PC-3 (cell line): ENCODE measurements at regions not wholly inside any gene's neighbourhood (a gene's known extent, or its start where the extent isn't known, plus 50 kb on each side); places are given as distances from the start of the nearest gene placed in this dataset.

Source experiments
- ATAC-seq: fragments of 200-7000 bp; cut with Tn5 transposase; 2 replicates; pipeline ENCODE4 v1.9.1; 2020; ENCODE audit warnings: mild to moderate bottlenecking, moderate library complexity
- BruUV-seq: library from RNA; stranded (reverse); fragments of 400-500 nt; replicated peaks from 2 replicates; lab custom pipeline; 2021; lab: Mats Ljungman, UMichigan
- CTCF ChIA-PET: fragments of 300-600 bp; sonication (Branson Sonifier 250); formaldehyde crosslinking; loops from one replicate; lab custom pipeline; 2022; ENCODE audit warnings: antibody characterized with exemption; lab: Charles Lee
- POLR2A ChIA-PET: fragments of 300-600 bp; sonication (Branson Sonifier 250); formaldehyde crosslinking; loops from one replicate; lab custom pipeline; 2022; ENCODE audit warnings: antibody characterized with exemption; ENCODE audit not compliant: unreplicated experiment; lab: Charles Lee
- DNase-seq: peaks from one replicate; pipeline ENCODE4 v3.0.0-alpha.2; 2015
- H2AFZ ChIP-seq: fragments of 300-600 bp; sonication (generic); 2 replicates; pipeline ENCODE4 v1.6.0; 2016; ENCODE audit warnings: antibody characterized with exemption, low read length
- H3F3A ChIP-seq: fragments of 300-600 bp; sonication (generic); one replicate; pipeline ENCODE4 v1.6.0; 2017; ENCODE audit warnings: antibody characterized with exemption, low read length, control low read depth, mild to moderate bottlenecking; ENCODE audit not compliant: unreplicated experiment
- H3K27ac ChIP-seq: fragments of 300-600 bp; sonication (generic); 2 replicates; pipeline ENCODE4 v1.5.1; 2016; ENCODE audit warnings: mild to moderate bottlenecking, low read length
- H3K27me3 ChIP-seq: fragments of 300-600 bp; sonication (generic); 2 replicates; pipeline ENCODE4 v1.6.1; 2016; ENCODE audit warnings: low read length, mixed read lengths
- H3K36me3 ChIP-seq: fragments of 300-600 bp; sonication (generic); 2 replicates; pipeline ENCODE4 v1.6.1; 2016; ENCODE audit warnings: low read depth, mixed run types, low read length, mixed read lengths
- H3K4me1 ChIP-seq: fragments of 300-600 bp; sonication (generic); 2 replicates; pipeline ENCODE4 v1.5.1; 2016; ENCODE audit warnings: low read length; ENCODE audit not compliant: insufficient read depth
- H3K4me2 ChIP-seq: fragments of 300-600 bp; sonication (generic); 2 replicates; pipeline ENCODE4 v1.6.0; 2016; ENCODE audit warnings: low read length
- H3K4me3 ChIP-seq: fragments of 300-600 bp; sonication (generic); 2 replicates; pipeline ENCODE4 v1.5.1; 2016; ENCODE audit warnings: mild to moderate bottlenecking, low read length, mixed read lengths
- H3K79me2 ChIP-seq: fragments of 300-600 bp; sonication (generic); 2 replicates; pipeline ENCODE4 v1.6.1; 2017; ENCODE audit warnings: low read length, mixed read lengths
- H3K9ac ChIP-seq: fragments of 300-600 bp; sonication (generic); 2 replicates; pipeline ENCODE4 v1.6.0; 2016; ENCODE audit warnings: mild to moderate bottlenecking, low read length
- H3K9me2 ChIP-seq: fragments of 300-600 bp; sonication (generic); replicated peaks from 2 replicates; pipeline ENCODE4 v1.6.1; 2016; ENCODE audit warnings: mixed run types, low read length, mixed read lengths
- H3K9me3 ChIP-seq: fragments of 300-600 bp; sonication (generic); 2 replicates; pipeline ENCODE4 v1.6.1; 2016; ENCODE audit warnings: low read length, mixed read lengths
- H4K20me1 ChIP-seq: fragments of 300-600 bp; sonication (generic); 2 replicates; pipeline ENCODE4 v1.6.1; 2016; ENCODE audit warnings: low read length, mixed read lengths
- CTCF ChIP-seq: fragments of 300-600 bp; sonication (generic); conservative IDR thresholded peaks from 2 replicates; pipeline ENCODE4 v1.5.1; 2017; ENCODE audit warnings: antibody characterized with exemption, low read depth, mild to moderate bottlenecking, low read length
- EZH2 ChIP-seq: fragments of 300-600 bp; sonication (generic); IDR thresholded peaks from one replicate; pipeline ENCODE4 v1.6.1; 2017; ENCODE audit warnings: antibody characterized with exemption, mild to moderate bottlenecking, low read length; ENCODE audit not compliant: unreplicated experiment
- EZH2phosphoT487 ChIP-seq: fragments of 300-600 bp; sonication (generic); IDR thresholded peaks from 2 replicates; pipeline ENCODE4 v1.6.1; 2018; ENCODE audit warnings: mild to moderate bottlenecking, antibody characterized with exemption, low read length, borderline replicate concordance
- intact Hi-C: fragments of 100-400 bp; cut with micrococcal nuclease; formaldehyde crosslinking; loops from 2 replicates; pipeline ENCODE4 v1.9.0; 2023

GRCh38 chr4:38223782-38224236, 263.6 kb downstream of the PTTG2 start:
- H3K79me2 ChIP-seq: no peaks in the 10 kb centered on the region
- ChIA-PET POLR2A (no interaction called here), CTCF (no interaction called here)
- no peak for ATAC-seq
- H3K27me3 ChIP-seq: no peaks in the 10 kb centered on the region
- H3F3A ChIP-seq: no peaks in the 10 kb centered on the region
- no peaks in the 10 kb centered on the region for H3K9me3 ChIP-seq
- intact Hi-C loops: no loop called here
- no peaks in the 10 kb centered on the region for H3K4me1 ChIP-seq
- no peak for TF ChIP-seq EZH2phosphoT487
- TF ChIP-seq CTCF: no peak
- no peak for TF ChIP-seq EZH2
- H3K27ac ChIP-seq: no peak overlapping the region
- H3K4me2 ChIP-seq: no peak overlapping the region
- H3K36me3 ChIP-seq: no peaks in the 10 kb centered on the region
- no peak overlapping the region for H2AFZ ChIP-seq
- no TSS peak for BruUV-seq
- DNase-seq: no peak
- H3K9me2 ChIP-seq: no peaks in the 10 kb centered on the region
- no peak overlapping the region for H3K9ac ChIP-seq
- no peak overlapping the region for H3K4me3 ChIP-seq
- H4K20me1 ChIP-seq: no peaks in the 10 kb centered on the region

- Histone ChIP-seq H2AFZ (no peak overlapping the region), H3K4me2 (no peak overlapping the region), H3K27me3 (no peaks in the 10 kb centered on the region), H3K9ac (no peak overlapping the region), H3K36me3 (no peaks in the 10 kb centered on the region), H3F3A (no peaks in the 10 kb centered on the region), H4K20me1 (no peaks in the 10 kb centered on the region), H3K4me1 (peaks cover 1% of the 10 kb centered on the region; the same call in 1 of the 2 replicates), H3K9me3 (no peaks in the 10 kb centered on the region), H3K9me2 (no peaks in the 10 kb centered on the region), H3K4me3 (no peak overlapping the region), H3K27ac (no peak overlapping the region), H3K79me2 (no peaks in the 10 kb centered on the region)
- DNase-seq (no peak), ATAC-seq (no peak)
- CTCF ChIA-PET: no interaction called here
- no TSS peak for BruUV-seq
- POLR2A ChIA-PET: no interaction called here
- TF ChIP-seq CTCF: no peak
- TF ChIP-seq EZH2phosphoT487: no peak
- no peak for TF ChIP-seq EZH2
- intact Hi-C loops: no loop called here
Observed at GRCh38 chr4:38224850-38225249, 264.7 kb downstream of the PTTG2 start.

GRCh38 chr4:38226170-38226569, 266.0 kb downstream of the PTTG2 start:
- no TSS peak for BruUV-seq

More at GRCh38 chr4:38226170-38226569, 266.0 kb downstream of the PTTG2 start:
- Histone ChIP-seq H3K36me3 (no peaks in the 10 kb centered on the region), H3K9me2 (no peaks in the 10 kb centered on the region), H2AFZ (no peak overlapping the region), H3K4me1 (peaks cover 12% of the 10 kb centered on the region), H3K4me3 (no peak overlapping the region), H3K79me2 (no peaks in the 10 kb centered on the region), H3F3A (no peaks in the 10 kb centered on the region), H3K9ac (no peak overlapping the region), H4K20me1 (no peaks in the 10 kb centered on the region), H3K27ac (no peak overlapping the region), H3K4me2 (no peak overlapping the region), H3K27me3 (no peaks in the 10 kb centered on the region), H3K9me3 (no peaks in the 10 kb centered on the region)
- ATAC-seq (no peak), DNase-seq (no peak)
- ChIA-PET CTCF (no interaction called here), POLR2A (no interaction called here)
- intact Hi-C loops: no loop called here
- no peak for TF ChIP-seq CTCF
- no peak for TF ChIP-seq EZH2phosphoT487
- no peak for TF ChIP-seq EZH2
